HG03108 (cell line): ENCODE measurements at regions not wholly inside any gene's neighbourhood (a gene's known extent, or its start where the extent isn't known, plus 50 kb on each side); places are given as distances from the start of the nearest gene placed in this dataset.

Experiments
- ATAC-seq: cut with Tn5 transposase; IDR thresholded peaks from one replicate; pipeline ENCODE4 v1.9.1; 2021; ENCODE audit warnings: moderate library complexity; ENCODE audit not compliant: unreplicated experiment

DNA sequence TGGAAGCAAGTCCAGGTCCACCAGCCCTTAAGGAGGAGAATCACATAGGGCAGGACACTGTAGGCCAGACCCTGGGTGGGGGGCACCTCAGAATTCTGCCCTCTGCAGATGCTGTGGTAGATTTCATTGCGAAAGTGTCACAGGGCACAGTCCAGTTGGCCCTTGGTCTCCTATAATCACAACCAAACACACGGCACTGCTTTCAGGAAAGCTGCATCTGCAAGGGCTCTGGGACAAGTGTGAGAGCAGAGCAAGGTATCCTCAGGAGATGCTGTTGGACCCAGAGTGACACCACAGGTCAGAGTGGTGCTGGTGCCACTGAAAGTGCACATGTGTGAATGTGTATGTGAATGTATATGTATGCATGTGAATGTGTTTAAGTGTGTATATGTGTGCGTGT is 88.6 kb upstream of the MBNL2 start:
- ATAC-seq = no peak

DNA sequence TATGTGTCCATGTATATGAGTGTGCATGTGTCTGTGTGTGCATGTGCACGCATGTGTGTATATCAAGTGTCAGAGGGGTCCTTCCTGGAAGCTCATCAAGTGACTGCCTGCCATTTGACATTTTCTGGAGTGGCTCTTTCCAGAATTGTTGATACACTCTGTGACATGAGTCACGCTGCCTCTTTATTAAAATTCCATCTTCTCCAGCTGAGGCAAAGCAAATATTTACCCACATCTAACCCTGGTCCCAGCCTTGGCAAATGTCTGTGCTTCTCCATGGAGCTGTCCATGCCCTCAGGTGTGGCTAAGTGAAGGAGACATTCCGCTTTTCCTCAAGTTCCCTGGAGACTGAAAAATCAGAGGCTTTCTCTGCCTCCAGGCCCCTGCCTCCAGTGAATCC is 88.2 kb upstream of the MBNL2 start:
- no peak for ATAC-seq

DNA sequence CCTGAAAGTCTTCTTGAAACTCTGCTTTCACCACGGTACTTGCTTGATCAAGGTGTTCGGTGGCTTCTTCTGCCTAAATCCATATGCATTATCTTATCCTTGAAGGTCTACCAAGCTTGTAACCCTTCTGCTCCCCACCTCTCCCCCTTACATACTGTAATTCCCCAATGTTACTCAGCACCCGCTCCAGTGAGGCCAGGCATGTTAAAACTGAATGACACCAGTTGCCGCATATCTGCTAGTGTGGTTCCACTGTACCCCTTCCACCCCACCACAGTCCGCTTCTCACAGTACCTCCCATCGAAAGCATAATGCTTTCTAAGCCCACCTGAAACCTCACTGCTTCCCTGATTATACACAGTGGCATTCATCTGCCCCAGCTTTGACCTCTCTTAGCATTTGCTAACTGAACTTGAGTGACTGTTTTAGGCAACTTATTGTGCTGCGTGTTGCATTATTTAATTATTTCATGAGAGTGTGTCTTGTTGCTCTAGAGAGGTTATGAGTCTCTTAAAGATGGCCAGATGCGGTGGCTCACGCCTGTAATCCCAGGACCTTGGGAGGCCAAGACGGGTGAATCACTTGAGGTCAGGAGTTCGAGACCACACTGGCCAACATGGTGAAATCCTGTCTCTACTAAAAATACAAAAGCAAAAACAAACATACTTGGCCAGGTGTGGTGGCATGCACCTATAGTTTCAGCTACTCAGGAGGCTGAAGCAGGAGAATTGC is 87.6 kb upstream of the MBNL2 start:
- no peak for ATAC-seq

DNA sequence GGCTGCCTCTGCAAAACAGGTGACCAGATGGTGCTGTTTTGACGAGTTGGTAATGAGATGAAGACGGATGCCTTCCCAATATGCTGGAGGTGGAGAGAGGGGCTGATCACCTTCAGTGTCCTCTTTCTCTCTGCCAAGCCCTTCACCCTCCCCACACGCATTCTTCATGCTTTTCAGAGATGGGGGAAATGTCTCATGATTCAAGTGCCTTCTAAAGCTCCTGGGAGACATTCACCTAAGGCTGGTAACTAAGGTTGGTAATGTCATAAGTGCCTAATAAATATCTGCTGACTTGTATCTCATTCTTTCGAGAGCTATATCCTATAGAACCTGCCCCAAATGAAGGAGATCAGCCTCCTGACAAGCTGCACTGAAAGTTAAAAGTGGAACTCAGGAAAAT is 86.2 kb upstream of the MBNL2 start:
- no peak for ATAC-seq

DNA sequence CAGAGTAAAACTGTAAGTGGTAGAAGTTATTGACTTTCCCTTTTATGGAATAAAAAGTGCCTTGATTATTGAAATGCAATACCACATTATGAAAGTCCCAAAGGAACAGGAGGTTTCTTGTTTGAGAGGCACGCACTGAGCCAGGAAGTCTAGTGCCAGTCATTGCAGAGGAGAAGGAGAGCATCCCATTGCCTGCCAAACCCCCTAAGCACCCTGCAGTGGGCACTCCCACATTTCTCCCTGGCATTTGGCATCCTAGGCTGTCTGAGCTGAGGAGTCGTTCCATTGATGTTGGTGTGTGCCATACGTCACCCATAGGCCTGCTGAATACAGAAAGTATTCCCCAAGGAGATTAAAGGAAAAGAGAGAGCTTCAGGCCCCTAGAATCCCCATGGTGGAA is 85.7 kb upstream of the MBNL2 start:
- ATAC-seq = no peak

DNA sequence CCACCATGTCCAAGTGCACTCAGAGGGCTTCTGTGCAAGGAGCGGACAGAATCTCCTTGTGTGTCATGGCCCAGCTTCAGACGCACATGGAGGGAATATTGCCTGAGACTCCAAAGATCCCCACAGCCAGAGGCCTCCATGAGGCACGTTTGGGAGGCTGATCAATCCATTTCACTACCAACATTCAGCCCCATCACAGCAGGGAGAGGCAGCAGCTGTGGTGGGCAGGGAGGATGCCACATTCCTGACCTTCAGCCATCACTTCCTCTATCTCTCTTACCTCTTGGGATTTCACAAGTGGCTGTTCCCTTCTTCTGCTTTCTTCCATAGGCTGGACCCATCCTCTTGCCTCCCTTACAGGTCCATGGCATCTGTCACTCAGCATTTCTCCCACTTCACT is 82.4 kb upstream of the MBNL2 start:
- ATAC-seq = no peak

DNA sequence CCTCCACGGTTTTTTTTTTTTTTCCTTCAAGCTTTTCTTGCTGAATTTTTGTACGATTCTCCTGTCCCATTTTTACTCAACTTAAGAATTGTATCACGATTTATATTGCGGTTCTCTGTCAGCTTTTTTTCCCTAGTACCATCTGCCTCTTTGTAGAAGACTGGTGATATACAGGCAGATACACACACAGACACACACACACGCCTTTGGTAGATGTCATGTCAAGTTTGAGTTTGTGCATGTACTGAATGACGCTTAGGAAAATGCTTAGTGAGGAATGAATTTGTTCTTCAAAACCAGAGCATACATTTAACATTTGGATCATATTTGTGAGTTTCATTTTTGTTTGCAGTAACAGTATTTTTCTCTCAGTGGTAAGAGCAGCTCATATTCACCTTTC is 82.0 kb upstream of the MBNL2 start:
- no peak for ATAC-seq

DNA sequence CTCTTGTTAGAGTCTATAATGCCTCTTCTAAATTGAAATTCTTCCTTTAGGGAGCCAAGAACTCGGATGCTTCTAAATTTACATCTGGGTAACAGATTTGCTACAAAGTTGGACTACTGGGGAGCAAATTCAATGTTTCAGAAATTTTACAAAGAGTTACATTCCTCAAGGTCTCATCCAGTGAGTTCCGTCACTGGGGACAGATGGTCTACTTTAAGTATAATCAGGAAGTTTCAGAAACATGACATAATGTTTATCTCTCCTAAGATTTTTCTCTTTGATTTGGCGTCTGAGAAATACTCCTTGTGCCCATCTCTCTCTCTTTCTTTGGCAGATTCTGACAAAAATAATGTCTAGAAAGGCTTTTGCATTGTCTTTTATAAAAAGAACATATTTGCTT is 81.5 kb upstream of the MBNL2 start:
- no peak for ATAC-seq

DNA sequence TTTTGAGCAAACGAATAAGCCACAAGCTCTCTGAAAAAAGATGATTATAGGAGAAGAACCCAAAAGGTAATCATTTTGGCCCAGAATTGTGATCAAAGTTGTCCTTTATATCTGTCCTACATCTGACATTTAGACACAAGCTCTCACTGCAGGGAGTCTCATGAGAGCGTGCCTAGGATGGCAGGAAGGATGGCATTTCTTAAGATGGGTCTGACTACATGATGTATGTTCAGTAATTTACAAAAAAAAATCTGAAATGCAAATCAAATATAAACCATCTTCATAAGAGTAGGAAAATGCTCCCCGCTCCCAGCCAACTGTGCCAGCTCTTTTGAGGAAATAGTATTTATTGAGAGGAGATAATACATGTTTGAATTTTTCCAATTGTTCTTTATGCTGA is 81.0 kb upstream of the MBNL2 start:
- no peak for ATAC-seq

DNA sequence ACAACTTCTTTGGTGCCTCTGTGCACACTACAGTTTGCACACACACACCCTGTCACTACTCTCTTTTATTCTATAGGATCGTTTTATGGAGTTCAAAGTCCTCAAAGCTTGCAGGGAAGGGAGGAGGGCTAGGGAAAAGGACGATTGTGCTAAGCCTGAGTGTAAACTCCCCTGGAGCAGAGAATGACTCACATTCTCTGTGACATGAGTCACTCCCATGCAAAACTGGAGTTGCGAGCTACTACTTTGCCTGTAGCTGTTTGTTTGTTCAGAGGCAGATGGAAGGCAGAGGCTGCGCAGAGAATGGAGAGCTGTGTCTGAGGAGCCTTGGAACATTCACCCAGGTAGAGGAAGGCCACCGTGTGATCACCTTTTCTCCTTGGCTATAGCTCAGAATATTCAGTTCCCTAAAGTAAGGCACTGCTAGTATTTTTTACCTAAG is 80.5 kb upstream of the MBNL2 start:
- peak; percentile 81 for ATAC-seq

DNA sequence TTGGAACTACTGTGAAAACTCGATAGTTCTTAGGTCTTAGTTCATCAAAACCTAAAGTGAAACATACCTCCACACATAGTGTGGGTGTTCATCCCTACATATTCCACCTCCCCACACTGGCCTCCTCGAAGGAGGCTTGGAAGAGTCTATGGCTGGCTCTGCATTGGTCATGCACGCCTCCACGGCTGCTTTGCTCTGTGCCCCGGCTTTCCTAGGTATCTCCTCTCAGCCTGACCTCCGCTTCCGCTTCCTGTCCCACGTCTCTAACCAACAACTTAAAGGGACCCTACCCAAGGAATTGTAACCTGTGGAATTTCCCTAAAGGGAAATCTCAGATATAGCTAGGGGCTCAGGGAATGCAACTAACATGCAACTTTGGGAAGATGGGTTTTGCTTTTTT is 79.7 kb upstream of the MBNL2 start:
- ATAC-seq = no peak

DNA sequence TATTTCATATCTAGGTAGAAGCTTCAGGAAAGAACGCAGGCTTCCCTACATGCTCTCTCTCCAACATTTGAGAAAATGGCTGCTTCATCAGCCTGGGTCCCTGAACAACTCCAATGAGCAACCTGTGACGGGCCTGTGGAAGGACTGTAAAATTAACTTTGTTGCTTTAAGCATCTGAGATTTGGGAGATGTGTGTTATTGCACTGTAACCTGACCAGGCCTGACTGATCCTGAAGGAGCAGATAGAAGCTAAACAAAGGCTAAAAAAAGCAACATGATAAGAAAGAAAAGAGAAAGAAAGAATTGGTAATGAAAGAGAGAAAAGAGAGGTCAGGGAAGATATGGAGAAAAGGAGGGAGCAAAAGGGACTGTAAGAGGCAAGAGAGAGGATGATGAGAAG is 77.1 kb upstream of the MBNL2 start:
- ATAC-seq = no peak

DNA sequence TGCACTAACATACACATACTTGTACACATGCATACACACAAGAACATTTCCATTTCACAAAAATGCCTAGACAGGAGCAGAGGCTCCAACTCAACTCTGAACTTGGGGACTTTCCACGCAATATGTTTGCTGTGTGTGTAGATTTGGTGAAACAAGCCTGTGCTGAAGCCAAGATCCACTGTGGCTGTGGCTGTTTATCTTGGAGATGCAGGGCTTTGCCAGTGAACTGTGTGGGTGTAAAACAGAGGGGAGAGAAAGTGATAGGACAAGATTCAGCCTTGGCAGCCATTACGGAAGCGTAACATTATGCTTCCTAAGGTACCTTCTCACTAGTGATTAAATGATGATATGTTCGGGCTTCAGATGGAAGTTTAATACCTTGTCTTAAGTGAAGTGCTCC is 73.2 kb upstream of the MBNL2 start:
- no peak for ATAC-seq

DNA sequence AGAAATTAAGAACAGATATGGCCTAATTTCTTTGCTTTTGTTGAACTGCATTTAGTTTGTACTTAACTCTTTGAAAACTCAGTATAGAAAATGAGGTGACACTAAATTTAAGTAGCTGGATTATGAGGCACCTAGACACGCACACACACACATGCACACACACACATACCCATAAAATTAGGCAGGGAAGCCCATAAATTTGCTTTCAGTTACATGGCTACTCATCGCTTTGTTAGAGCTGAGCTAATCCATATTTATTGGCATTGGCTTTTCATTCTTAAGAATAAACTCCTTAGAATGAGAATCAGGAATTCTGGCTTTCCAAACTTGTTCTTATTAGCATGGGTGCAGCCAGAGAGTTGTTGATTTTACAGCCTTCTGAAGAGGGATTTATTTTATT is 61.7 kb upstream of the MBNL2 start:
- ATAC-seq = no peak

DNA sequence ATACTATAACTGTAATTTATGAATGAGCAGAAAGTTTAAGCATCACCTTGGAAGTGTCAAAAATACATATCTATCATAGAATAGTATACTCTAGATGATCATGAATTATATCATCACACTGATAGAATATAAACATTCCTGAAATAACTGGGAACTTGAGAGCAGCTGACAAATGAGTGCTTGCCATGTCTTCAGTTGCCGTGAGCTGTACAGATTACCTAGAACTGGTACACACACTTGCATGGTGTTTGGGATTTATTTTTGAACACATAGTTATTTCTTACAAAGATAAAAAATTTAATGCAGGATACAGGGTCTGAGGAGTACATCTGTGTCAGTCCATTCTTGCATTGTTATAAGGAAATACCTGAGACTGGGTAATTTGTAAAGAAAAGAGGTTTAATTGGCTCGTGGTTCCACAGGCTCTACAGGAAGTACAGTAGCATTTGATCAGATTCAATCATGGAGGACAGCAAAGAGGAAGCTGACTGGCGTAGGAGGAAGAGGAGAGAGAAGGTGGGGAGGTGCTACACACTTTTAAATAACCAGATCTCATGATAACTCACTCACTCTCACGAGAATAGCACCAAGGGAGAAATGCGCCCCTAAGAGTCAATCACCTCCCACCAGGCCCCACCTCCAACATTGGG is 60.4 kb upstream of the MBNL2 start:
- no peak for ATAC-seq

DNA sequence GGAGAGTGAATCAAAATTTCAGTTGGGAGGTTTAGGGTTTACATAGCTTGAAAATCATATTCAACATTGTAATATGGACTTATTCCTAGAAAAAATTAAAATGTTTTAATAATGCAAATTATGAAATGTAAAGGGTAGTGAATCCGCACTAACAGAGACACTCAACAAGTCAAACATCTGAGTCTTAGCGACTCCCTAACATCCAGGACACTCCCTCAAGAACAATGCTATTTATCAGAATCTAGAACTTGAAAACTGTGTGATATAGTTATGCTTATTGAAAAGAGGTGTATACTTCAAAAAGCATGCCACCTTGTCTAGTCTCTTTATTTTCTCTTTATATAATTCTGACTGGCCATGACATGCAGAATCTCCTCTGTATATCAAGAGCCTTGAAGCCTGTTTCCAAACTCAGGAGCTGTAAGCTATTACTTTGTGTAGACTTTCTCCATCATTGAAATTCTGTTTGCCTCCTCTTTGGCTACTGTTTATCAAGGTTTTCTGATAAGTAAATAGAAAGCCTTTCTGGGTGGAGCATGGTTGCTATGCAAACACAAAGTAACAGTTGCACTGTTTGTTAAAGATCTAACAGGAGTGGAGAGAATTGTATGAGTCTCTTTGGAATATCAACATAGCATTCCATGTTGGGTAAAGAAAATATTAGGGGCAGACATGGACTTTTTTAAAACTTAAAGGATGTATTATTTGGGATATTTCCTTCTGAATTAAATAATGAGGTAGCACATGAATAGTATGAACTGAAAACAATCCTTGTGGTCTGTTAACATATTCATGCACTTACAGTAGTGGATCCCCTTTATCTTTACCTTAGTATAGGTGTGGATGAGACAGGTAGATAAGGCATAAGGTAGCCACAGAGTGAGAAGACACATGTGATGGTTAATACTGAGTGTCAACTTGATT is 56.4 kb upstream of the MBNL2 start:
- no peak for ATAC-seq

DNA sequence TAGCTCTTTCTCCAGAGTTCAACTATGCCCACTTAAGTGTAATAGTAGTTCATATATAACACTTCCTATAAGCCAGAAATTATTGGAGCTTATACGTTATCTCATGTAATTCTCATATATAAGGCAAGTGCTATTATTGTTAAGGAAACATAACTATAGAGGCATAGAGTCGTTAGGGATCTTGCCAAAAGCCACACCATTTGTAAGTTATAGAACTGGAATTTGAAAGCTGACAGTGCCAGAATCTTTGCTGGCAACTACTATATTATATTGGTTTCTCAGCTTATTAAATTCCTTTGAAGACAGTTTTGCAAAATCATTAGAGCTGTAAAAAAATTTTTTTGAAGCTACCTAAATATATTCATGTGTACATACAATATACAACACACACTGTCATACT is 51.0 kb upstream of the MBNL2 start:
- no peak for ATAC-seq
